K562 (cell line): ENCODE measurements at regions not wholly inside any gene's neighbourhood (a gene's known extent, or its start where the extent isn't known, plus 50 kb on each side); places are given as distances from the start of the nearest gene placed in this dataset.

Experiments used
- C11orf30 ChIP-seq: fragments of 450-650 bp; IDR thresholded peaks from 2 replicates; pipeline ENCODE4 v1.6.1; 2016; ENCODE audit warnings: low read depth, mild to moderate bottlenecking
- DEAF1 ChIP-seq: fragments of 450-650 bp; formaldehyde crosslinking; IDR thresholded peaks from 2 replicates; pipeline ENCODE4 v1.4.0; 2020; ENCODE audit warnings: mild to moderate bottlenecking, moderate library complexity
- MCM7 ChIP-seq, 2 experiments: fragments of 450-650 bp; IDR thresholded peaks; 2 replicates each; pipeline ENCODE4 v1.6.1; 2016 to 2018
- RAD21 ChIP-seq, 2 experiments: fragments of 250-450 bp in 1 of 2; fragments of 450-650 bp in 1 of 2; sonication (Bioruptor Pico) in 1 of 2; formaldehyde crosslinking in 1 of 2; IDR thresholded peaks in 1 of 2; conservative IDR thresholded peaks in 1 of 2; 2 replicates each; pipeline versions ENCODE4 v1.4.0 to v1.8.0; 2020 to 2022; ENCODE audit warnings: mild to moderate bottlenecking in 2 of 2, moderate library complexity in 1 of 2
- SMC3 ChIP-seq: conservative IDR thresholded peaks from 2 replicates; pipeline ENCODE4 v1.6.1; 2011; ENCODE audit warnings: low read depth, low read length, improper control_type of control experiment; ENCODE audit not compliant: insufficient read depth
- ZNF609 ChIP-seq: sonication (generic); formaldehyde crosslinking; IDR thresholded peaks from 2 replicates; pipeline ENCODE4 v1.8.1; 2023; ENCODE audit warnings: missing genetic modification reagents, mild to moderate bottlenecking, borderline replicate concordance
- TF ChIP-seq, protein P1 (sequence below): sonication (generic); formaldehyde crosslinking; IDR thresholded peaks from 2 replicates; pipeline ENCODE4 v1.9.0; 2022; ENCODE audit warnings: mild to moderate bottlenecking, missing genetic modification reagents
- TF ChIP-seq, protein P2 (sequence below): fragments of 200-400 bp; formaldehyde crosslinking; IDR thresholded peaks from 2 replicates; pipeline ENCODE4 v1.6.1; 2017; ENCODE audit warnings: mild to moderate bottlenecking, low read depth, low read length, moderate library complexity

- TF ChIP-seq DEAF1 (peak; percentile 30; the same call in 1 of the 2 replicates), C11orf30 (no peak), SMC3 (peak; percentile 74), MCM7 (IDR thresholded peaks at IDR 0.05) (no peak), RAD21 (CRISPR knock-in tag; conservative IDR thresholded peaks at IDR 0.05 in 1 of 2, IDR thresholded peaks at IDR 0.05 in 1 of 2) (peak; percentile 38 to 75; a peak in 3 of 4 replicates), ZNF609 (CRISPR knock-in tag) (no peak)
- TF ChIP-seq, protein P1, sequence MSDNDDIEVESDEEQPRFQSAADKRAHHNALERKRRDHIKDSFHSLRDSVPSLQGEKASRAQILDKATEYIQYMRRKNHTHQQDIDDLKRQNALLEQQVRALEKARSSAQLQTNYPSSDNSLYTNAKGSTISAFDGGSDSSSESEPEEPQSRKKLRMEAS, result no peak
- TF ChIP-seq, protein P2, sequence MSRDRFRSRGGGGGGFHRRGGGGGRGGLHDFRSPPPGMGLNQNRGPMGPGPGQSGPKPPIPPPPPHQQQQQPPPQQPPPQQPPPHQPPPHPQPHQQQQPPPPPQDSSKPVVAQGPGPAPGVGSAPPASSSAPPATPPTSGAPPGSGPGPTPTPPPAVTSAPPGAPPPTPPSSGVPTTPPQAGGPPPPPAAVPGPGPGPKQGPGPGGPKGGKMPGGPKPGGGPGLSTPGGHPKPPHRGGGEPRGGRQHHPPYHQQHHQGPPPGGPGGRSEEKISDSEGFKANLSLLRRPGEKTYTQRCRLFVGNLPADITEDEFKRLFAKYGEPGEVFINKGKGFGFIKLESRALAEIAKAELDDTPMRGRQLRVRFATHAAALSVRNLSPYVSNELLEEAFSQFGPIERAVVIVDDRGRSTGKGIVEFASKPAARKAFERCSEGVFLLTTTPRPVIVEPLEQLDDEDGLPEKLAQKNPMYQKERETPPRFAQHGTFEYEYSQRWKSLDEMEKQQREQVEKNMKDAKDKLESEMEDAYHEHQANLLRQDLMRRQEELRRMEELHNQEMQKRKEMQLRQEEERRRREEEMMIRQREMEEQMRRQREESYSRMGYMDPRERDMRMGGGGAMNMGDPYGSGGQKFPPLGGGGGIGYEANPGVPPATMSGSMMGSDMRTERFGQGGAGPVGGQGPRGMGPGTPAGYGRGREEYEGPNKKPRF, result no peak
- TF ChIP-seq, all 486 proteins: peak for 6
Measured at GRCh38 chr2:88307817-88308216, 137.7 kb downstream of the THNSL2 start (continued).
